Esophagus squamous epithelium (tissue), 4 donors: ENCODE measurements at regions not wholly inside any gene's neighbourhood (a gene's known extent, or its start where the extent isn't known, plus 50 kb on each side); places are given as distances from the start of the nearest gene placed in this dataset.

Experiments used
- CTCF ChIP-seq, 6 experiments: fragments of 450-650 bp in 4 of 6; fragments of 200-600 bp in 2 of 6; sonication (generic) in 2 of 6; IDR thresholded peaks; one replicate each; pipeline ENCODE4 v1.5.1; 2016 to 2019; ENCODE audit warnings: antibody characterized with exemption in 6 of 6, mild to moderate bottlenecking in 4 of 6, moderate library complexity in 4 of 6
- POLR2A ChIP-seq, 4 donors: fragments of 450-650 bp; IDR thresholded peaks; one replicate each; pipeline ENCODE4 v1.6.1; 2017; ENCODE audit warnings: antibody characterized with exemption in 4 of 4, mild to moderate bottlenecking in 4 of 4, moderate library complexity in 3 of 4

GRCh38 chr5:120361941-120362340 is 102.2 kb upstream of the PRR16 start:
- TF ChIP-seq CTCF (IDR thresholded peaks at IDR 0.05) = no peak
- no peak for TF ChIP-seq POLR2A (IDR thresholded peaks at IDR 0.05)
